ENCODE measurements at regions not wholly inside any gene's neighbourhood (a gene's known extent, or its start where the extent isn't known, plus 50 kb on each side); places are given as distances from the start of the nearest gene placed in this dataset.

DNA sequence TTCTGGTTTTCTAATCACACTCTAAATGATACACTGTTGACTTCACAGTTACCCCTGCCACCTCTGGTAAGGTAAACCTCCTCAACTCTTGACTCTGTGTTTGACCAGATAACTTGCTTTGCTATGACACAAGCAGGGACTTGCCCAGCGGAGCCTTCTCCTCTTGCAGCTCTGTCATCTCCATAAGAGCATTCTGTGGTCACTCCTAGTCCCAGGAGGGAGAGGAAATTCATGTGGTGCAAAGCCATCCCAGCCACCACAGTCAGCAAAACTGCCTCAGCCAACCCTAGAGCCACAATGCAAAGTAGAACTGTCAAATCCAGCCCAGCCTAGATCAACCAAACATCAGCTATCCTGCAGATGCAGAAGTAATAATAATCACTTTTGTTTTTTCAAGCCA is 144.7 kb upstream of the GADL1 start:
- Histone ChIP-seq H3K4me3 (no peak overlapping the region), H3K27me3 (no peaks in the 10 kb centered on the region), H3K36me3 (no peaks in the 10 kb centered on the region), H3K27ac (no peak overlapping the region), H3K9me3 (no peaks in the 10 kb centered on the region), H3K4me1 (no peaks in the 10 kb centered on the region)
- no peak for TF ChIP-seq POLR2AphosphoS5 (IDR thresholded peaks at IDR 0.05; ENCODE audit: insufficient read depth in 1 of 2, low read depth in 1 of 2)
- TF ChIP-seq, protein P1, sequence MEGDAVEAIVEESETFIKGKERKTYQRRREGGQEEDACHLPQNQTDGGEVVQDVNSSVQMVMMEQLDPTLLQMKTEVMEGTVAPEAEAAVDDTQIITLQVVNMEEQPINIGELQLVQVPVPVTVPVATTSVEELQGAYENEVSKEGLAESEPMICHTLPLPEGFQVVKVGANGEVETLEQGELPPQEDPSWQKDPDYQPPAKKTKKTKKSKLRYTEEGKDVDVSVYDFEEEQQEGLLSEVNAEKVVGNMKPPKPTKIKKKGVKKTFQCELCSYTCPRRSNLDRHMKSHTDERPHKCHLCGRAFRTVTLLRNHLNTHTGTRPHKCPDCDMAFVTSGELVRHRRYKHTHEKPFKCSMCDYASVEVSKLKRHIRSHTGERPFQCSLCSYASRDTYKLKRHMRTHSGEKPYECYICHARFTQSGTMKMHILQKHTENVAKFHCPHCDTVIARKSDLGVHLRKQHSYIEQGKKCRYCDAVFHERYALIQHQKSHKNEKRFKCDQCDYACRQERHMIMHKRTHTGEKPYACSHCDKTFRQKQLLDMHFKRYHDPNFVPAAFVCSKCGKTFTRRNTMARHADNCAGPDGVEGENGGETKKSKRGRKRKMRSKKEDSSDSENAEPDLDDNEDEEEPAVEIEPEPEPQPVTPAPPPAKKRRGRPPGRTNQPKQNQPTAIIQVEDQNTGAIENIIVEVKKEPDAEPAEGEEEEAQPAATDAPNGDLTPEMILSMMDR (IDR thresholded peaks at IDR 0.05): no peak
- no peak for TF ChIP-seq POLR2A (IDR thresholded peaks at IDR 0.05)
- intact Hi-C loops (cut with DNase I): no loop called here
- no peak for DNase-seq (ENCODE audit: extremely low spot score in 2 of 2)

- no peaks in the 10 kb centered on the region for H3K27me3 ChIP-seq
- DNase-seq (ENCODE audit: extremely low spot score in 2 of 2): no peak
- no peak overlapping the region for H3K27ac ChIP-seq
- H3K4me1 ChIP-seq: no peaks in the 10 kb centered on the region
- TF ChIP-seq POLR2A (IDR thresholded peaks at IDR 0.05) (no peak), POLR2AphosphoS5 (IDR thresholded peaks at IDR 0.05; ENCODE audit: insufficient read depth in 1 of 2, low read depth in 1 of 2) (no peak)
- TF ChIP-seq, protein P1 (IDR thresholded peaks at IDR 0.05): no peak
- intact Hi-C loops (cut with DNase I): no loop called here
- H3K4me3 ChIP-seq: no peak overlapping the region
- H3K36me3 ChIP-seq: no peaks in the 10 kb centered on the region
- H3K9me3 ChIP-seq: no peaks in the 10 kb centered on the region
Observed at GRCh38 chr3:31041161-31041978, 146.9 kb upstream of the GADL1 start.

DNA sequence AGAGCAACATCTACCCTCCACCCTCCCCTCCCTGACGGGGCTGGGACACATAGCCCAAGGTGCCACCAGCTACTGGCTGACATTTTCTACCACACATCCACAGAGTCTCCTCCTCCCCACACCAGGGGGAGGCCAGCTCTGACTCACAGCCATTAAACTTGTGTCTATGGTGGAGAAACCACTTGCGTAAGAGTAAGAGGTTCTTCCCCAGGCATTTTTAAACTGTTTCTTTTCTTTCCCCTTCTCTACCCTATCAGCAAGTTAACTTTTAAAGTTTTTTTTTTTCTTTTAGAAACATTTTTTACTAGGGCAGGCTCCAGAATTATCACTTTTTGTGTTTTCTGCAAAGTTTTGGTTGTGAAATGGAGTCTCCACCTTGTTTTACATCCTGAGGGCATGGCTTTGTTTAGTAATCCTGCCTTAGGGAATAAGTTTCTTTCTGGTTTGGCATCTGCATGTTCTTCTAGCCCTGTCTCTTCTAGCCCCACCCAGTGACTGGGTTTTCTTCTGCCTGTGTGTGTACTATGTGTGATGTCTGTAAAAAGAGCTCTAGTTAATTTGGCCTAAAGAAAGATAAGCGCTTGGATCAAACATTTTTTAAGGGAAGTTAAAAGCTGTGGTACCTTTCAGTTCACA is 148.8 kb upstream of the GADL1 start:
- H3K27me3 ChIP-seq: no peaks in the 10 kb centered on the region
- peak overlapping the region; percentile 54 for H3K27ac ChIP-seq
- H3K9me3 ChIP-seq: no peaks in the 10 kb centered on the region
- no peak for DNase-seq (ENCODE audit: extremely low spot score in 2 of 2)
- H3K4me1 ChIP-seq: no peaks in the 10 kb centered on the region
- H3K4me3 ChIP-seq: no peak overlapping the region
- TF ChIP-seq POLR2A (IDR thresholded peaks at IDR 0.05) (no peak), POLR2AphosphoS5 (IDR thresholded peaks at IDR 0.05; ENCODE audit: insufficient read depth in 1 of 2, low read depth in 1 of 2) (no peak)
- TF ChIP-seq, protein P1 (IDR thresholded peaks at IDR 0.05): no peak
- no peaks in the 10 kb centered on the region for H3K36me3 ChIP-seq
- intact Hi-C loops (cut with DNase I): no loop called here

DNA sequence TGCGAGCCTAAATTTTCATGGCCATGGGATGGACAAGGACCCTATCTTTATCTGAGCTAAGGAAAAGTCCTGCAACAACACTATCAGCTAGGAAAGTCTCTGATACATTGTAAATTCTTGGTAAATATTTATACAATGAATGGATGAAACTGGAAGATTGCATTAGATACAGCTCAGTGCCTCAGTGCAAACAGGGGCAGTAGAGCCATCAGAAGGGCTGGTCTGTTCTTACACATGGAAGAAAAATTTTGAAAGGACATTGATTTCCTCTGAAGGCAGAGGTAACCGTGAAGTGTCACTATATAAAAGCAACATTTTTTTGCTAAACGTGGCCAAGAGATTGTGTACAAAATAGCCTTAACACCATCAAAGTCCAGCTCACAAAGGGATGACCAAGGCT is 153.2 kb upstream of the GADL1 start:
- Histone ChIP-seq H3K36me3 (no peaks in the 10 kb centered on the region), H3K27ac (no peak overlapping the region), H3K4me1 (no peaks in the 10 kb centered on the region), H3K9me3 (no peaks in the 10 kb centered on the region), H3K4me3 (no peak overlapping the region), H3K27me3 (no peaks in the 10 kb centered on the region)
- intact Hi-C loops (cut with DNase I): no loop called here
- no peak for DNase-seq (ENCODE audit: extremely low spot score in 2 of 2)
- TF ChIP-seq POLR2A (IDR thresholded peaks at IDR 0.05): no peak
- no peak for TF ChIP-seq POLR2AphosphoS5 (IDR thresholded peaks at IDR 0.05; ENCODE audit: insufficient read depth in 1 of 2, low read depth in 1 of 2)
- TF ChIP-seq, protein P1 (IDR thresholded peaks at IDR 0.05): no peak

GRCh38 chr3:31048143-31048542 is 153.7 kb upstream of the GADL1 start:
- Histone ChIP-seq H3K4me1 (no peaks in the 10 kb centered on the region), H3K4me3 (no peak overlapping the region), H3K9me3 (no peaks in the 10 kb centered on the region), H3K27ac (no peak overlapping the region), H3K27me3 (no peaks in the 10 kb centered on the region), H3K36me3 (no peaks in the 10 kb centered on the region)
- intact Hi-C loops (cut with DNase I): no loop called here
- TF ChIP-seq, protein P1 (IDR thresholded peaks at IDR 0.05): no peak
- TF ChIP-seq POLR2AphosphoS5 (IDR thresholded peaks at IDR 0.05; ENCODE audit: insufficient read depth in 1 of 2, low read depth in 1 of 2): no peak
- no peak for DNase-seq (ENCODE audit: extremely low spot score in 2 of 2)

Data from vagina (tissue), 2 donors.